ENCODE measurements at regions not wholly inside any gene's neighbourhood (a gene's known extent, or its start where the extent isn't known, plus 50 kb on each side); places are given as distances from the start of the nearest gene placed in this dataset.
A peak's percentile ranks its signal among the peaks of the same experiment; 100 is the strongest.

- no peak for FAIRE-seq
- H3K4me1 ChIP-seq (replicated peaks in 1 of 2; ENCODE audit: control insufficient read depth in 2 of 2, insufficient read depth in 2 of 2, low read length in 2 of 2): no peaks in the 10 kb centered on the region
- H3K4me2 ChIP-seq (ENCODE audit: insufficient read depth, low read length): no peak overlapping the region
- TF ChIP-seq RFX1 (IDR thresholded peaks at IDR 0.05): peak; percentile 43
- peak; percentile 37; the same call in 1 of the 2 replicates for TF ChIP-seq DEAF1 (CRISPR knock-in tag; IDR thresholded peaks at IDR 0.05)
- TF ChIP-seq ATF2 (CRISPR knock-in tag; IDR thresholded peaks at IDR 0.05): no peak
- TF ChIP-seq PBX2 (CRISPR knock-in tag; IDR thresholded peaks at IDR 0.05; ENCODE audit: low read depth): 0 out of 2 replicates have a peak, but pooled peaks have one; percentile 17
- no peak for TF ChIP-seq PBX2 (tag; conservative IDR thresholded peaks at IDR 0.05; ENCODE audit: low read depth)
- TF ChIP-seq JUND (IDR thresholded peaks at IDR 0.05; ENCODE audit: borderline replicate concordance, low read depth, low read length): 0 out of 2 replicates have a peak, but pooled peaks have one; percentile 15
- TF ChIP-seq JUND (tag; IDR thresholded peaks at IDR 0.05; ENCODE audit: borderline replicate concordance, low read depth, low read length): no peak
- 0 out of 2 replicates have a peak, but pooled peaks have one; percentile 9 for TF ChIP-seq DMBX1 (CRISPR knock-in tag; IDR thresholded peaks at IDR 0.05; ENCODE audit: borderline replicate concordance)
- TF ChIP-seq CEBPB (tag; IDR thresholded peaks at IDR 0.05): peak; percentile 27; the same call in 1 of the 2 replicates
- no peak for TF ChIP-seq NFYB (IDR thresholded peaks at IDR 0.05; ENCODE audit: extremely low read depth, insufficient read length)
- no peak for TF ChIP-seq ZKSCAN3 (CRISPR knock-in tag; IDR thresholded peaks at IDR 0.05)
- peak; percentile 33; the same call in 1 of the 2 replicates for TF ChIP-seq CXXC5 (CRISPR knock-in tag; IDR thresholded peaks at IDR 0.05)
- TF ChIP-seq NELFE (IDR thresholded peaks at IDR 0.05; ENCODE audit: insufficient read depth, insufficient read length): no peak
- peak; percentile 93 for TF ChIP-seq ZSCAN32 (CRISPR knock-in tag; IDR thresholded peaks at IDR 0.05)
- TF ChIP-seq TCF3 (CRISPR knock-in tag; IDR thresholded peaks at IDR 0.05): no peak
- peak; percentile 60; the same call in 1 of the 2 replicates for TF ChIP-seq ZNF311 (CRISPR knock-in tag; IDR thresholded peaks at IDR 0.05)
- peak; percentile 55; the same call in 1 of the 2 replicates for TF ChIP-seq ELF4 (CRISPR knock-in tag; IDR thresholded peaks at IDR 0.05)
These were observed 230.5 kb upstream of the TMEM229A start for GRCh38 chr7:124263232-124263827.

More at GRCh38 chr7:124263232-124263827, 230.5 kb upstream of the TMEM229A start:
- ATAC-seq (peak; percentile 63), DNase-seq (ENCODE audit: extremely low read depth in 1 of 4, low spot score in 3 of 4) (peak in 1 of 4 experiments; percentile 3)
- in situ Hi-C loops (cut with MboI): no loop called here
- POLR2A ChIA-PET: interaction anchor here (0.6 kb wide), 1 partner anchor 374 kb away, joined by 3 read pairs; no protein-coding TSS in a partner anchor
- no peaks in the 10 kb centered on the region for H3K79me2 ChIP-seq (ENCODE audit: control insufficient read depth, insufficient read depth, low read length)
- no peak overlapping the region for H3K4me3 ChIP-seq
- no peaks in the 10 kb centered on the region for H4K20me1 ChIP-seq (replicated peaks; ENCODE audit: control insufficient read depth, insufficient read depth, low read length)
- CTCF ChIA-PET (ENCODE audit: low intra/inter-chr PET ratio): no interaction called here
- BruUV-seq (replicated peaks): no TSS peak
- intact Hi-C loops (cut with micrococcal nuclease): no loop called here
- H3K27ac ChIP-seq (ENCODE audit: extremely low read depth, low read depth, low read length): no peak overlapping the region
- no peaks in the 10 kb centered on the region for H3K27me3 ChIP-seq (ENCODE audit: control insufficient read depth in 2 of 2, insufficient read depth in 2 of 2, low read length in 2 of 2)
- no peak overlapping the region for H3K9ac ChIP-seq (ENCODE audit: insufficient read depth in 1 of 2, low read depth in 2 of 2, low read length in 2 of 2)
- H3K9me1 ChIP-seq (ENCODE audit: control insufficient read depth, insufficient read depth, low read length): no peaks in the 10 kb centered on the region
- 1% methylated on average over 4 of the region's 4 CpGs for WGBS (ENCODE audit: insufficient coverage, low coverage, missing lambda C conversion rate)
- H3K9me3 ChIP-seq (replicated peaks; ENCODE audit: control insufficient read depth, insufficient read depth, low read depth, low read length): 0 out of 2 replicates have a peak, but pooled peaks cover 1% of the 10 kb centered on the region
- no peak overlapping the region for H2AFZ ChIP-seq (ENCODE audit: low read depth, low read length)
- H3K36me3 ChIP-seq (ENCODE audit: control insufficient read depth, insufficient read depth, low read length): no peaks in the 10 kb centered on the region

All from K562 (cell line).